ENCODE measurements at regions not wholly inside any gene's neighbourhood (a gene's known extent, or its start where the extent isn't known, plus 50 kb on each side); places are given as distances from the start of the nearest gene placed in this dataset.

DNA sequence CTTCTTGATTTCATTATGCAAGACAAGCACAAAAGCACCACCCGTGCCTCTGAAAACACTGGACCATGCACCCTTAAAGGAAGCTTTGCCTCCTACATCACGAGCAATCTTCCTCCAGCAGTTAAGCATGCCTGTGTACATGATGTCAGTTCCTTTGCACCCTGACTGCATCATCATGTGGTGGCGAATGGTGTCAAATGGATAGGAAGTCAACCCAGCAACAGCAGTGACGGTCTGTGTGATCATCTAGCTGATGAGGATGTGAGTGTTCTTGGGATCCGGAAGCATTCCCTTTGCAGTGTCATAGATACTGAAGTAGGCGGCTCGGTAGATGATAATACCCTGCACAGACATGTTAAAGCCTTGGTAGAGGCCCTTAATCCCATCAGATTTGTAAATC is 240.7 kb upstream of the FAM98A start:
- H2BK120ac ChIP-seq (replicated peaks; ENCODE audit: low read depth, low read length), result no peak overlapping the region
- POLR2A ChIA-PET (ENCODE audit: partially characterized antibody), result no interaction called here
- no peaks in the 10 kb centered on the region for H3K36me3 ChIP-seq (ENCODE audit: control insufficient read depth in 2 of 4, insufficient read depth in 4 of 4, low read length in 3 of 4)
- FAIRE-seq (no peak), DNase-seq (ENCODE audit: low read depth in 1 of 2, low spot score in 2 of 2) (no peak)
- no peak overlapping the region for H3K23ac ChIP-seq (ENCODE audit: insufficient read length)
- H3K4me3 ChIP-seq (ENCODE audit: extremely low read depth in 1 of 4, insufficient read depth in 2 of 4, low read depth in 3 of 4, low read length in 4 of 4), result no peak overlapping the region
- H3K18ac ChIP-seq (ENCODE audit: extremely low read depth, low read length), result no peak overlapping the region
- no peak overlapping the region for H3K56ac ChIP-seq (replicated peaks; ENCODE audit: insufficient read length, low read depth, low read length)
- H3K27me3 ChIP-seq (replicated peaks in 1 of 4; ENCODE audit: control insufficient read depth in 3 of 4, extremely low read depth in 1 of 4, insufficient read depth in 3 of 4, low read length in 3 of 4), result peaks cover 0 to 2% (median 0%) of the 10 kb centered on the region in 4 experiments; a peak in 1 of 7 replicates
- H4K91ac ChIP-seq (replicated peaks; ENCODE audit: insufficient read length, low read length), result no peak overlapping the region
- H3K4me1 ChIP-seq (replicated peaks in 1 of 4; ENCODE audit: control insufficient read depth in 3 of 4, insufficient read depth in 4 of 4, low read length in 3 of 4), result no peaks in the 10 kb centered on the region
- CTCF ChIA-PET (ENCODE audit: partially characterized antibody), result no interaction called here
- H3K4ac ChIP-seq (replicated peaks; ENCODE audit: insufficient read length, low read depth, low read length), result no peak overlapping the region
- TF ChIP-seq, protein P1, sequence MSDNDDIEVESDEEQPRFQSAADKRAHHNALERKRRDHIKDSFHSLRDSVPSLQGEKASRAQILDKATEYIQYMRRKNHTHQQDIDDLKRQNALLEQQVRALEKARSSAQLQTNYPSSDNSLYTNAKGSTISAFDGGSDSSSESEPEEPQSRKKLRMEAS (IDR thresholded peaks at IDR 0.05), result no peak
- TF ChIP-seq SP4 (IDR thresholded peaks at IDR 0.05; ENCODE audit: low read length) (no peak), HDAC6 (IDR thresholded peaks at IDR 0.05; ENCODE audit: low read depth, low read length) (no peak), CHD2 (IDR thresholded peaks at IDR 0.05; ENCODE audit: low read length) (no peak), BRCA1 (IDR thresholded peaks at IDR 0.05; ENCODE audit: low read depth, low read length) (no peak), JUND (IDR thresholded peaks at IDR 0.05; ENCODE audit: low read length) (no peak), SIN3A (conservative IDR thresholded peaks at IDR 0.05 in 1 of 2, IDR thresholded peaks at IDR 0.05 in 1 of 2; ENCODE audit: low read depth in 1 of 2, low read length in 2 of 2) (no peak), KDM4A (IDR thresholded peaks at IDR 0.05; ENCODE audit: low read depth, low read length, severe bottlenecking) (no peak), RBBP5 (IDR thresholded peaks at IDR 0.05; ENCODE audit: borderline replicate concordance, low read depth, low read length) (no peak)
- TF ChIP-seq, protein P2, sequence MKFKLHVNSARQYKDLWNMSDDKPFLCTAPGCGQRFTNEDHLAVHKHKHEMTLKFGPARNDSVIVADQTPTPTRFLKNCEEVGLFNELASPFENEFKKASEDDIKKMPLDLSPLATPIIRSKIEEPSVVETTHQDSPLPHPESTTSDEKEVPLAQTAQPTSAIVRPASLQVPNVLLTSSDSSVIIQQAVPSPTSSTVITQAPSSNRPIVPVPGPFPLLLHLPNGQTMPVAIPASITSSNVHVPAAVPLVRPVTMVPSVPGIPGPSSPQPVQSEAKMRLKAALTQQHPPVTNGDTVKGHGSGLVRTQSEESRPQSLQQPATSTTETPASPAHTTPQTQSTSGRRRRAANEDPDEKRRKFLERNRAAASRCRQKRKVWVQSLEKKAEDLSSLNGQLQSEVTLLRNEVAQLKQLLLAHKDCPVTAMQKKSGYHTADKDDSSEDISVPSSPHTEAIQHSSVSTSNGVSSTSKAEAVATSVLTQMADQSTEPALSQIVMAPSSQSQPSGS (IDR thresholded peaks at IDR 0.05; ENCODE audit: low read length), result no peak
- no peaks in the 10 kb centered on the region for H3K23me2 ChIP-seq (ENCODE audit: low read depth, low read length)
- H3K4me2 ChIP-seq (ENCODE audit: insufficient read depth in 1 of 2, low read depth in 2 of 2, low read length in 2 of 2), result no peak overlapping the region
- 85% methylated on average over 7 of the region's 7 CpGs; no CpG with 5 or more reads in 1 of the 2 experiments for WGBS, 2 experiments (ENCODE audit: extremely low coverage in 1 of 2, insufficient coverage in 1 of 2, insufficient read length in 1 of 2, insufficient replicate concordance in 2 of 2, low coverage in 1 of 2, low lambda C conversion rate in 2 of 2, missing lambda C conversion rate in 1 of 2)
- no peaks in the 10 kb centered on the region for H4K20me1 ChIP-seq (replicated peaks in 1 of 2; ENCODE audit: control insufficient read depth in 1 of 2, insufficient read depth in 2 of 2, low read length in 2 of 2)
- H2AK5ac ChIP-seq (ENCODE audit: low read depth, low read length), result no peak overlapping the region
- no peaks in the 10 kb centered on the region for H3K79me1 ChIP-seq (ENCODE audit: low read depth, low read length)
- no peak overlapping the region for H2BK15ac ChIP-seq (ENCODE audit: low read length)
- H2BK20ac ChIP-seq (ENCODE audit: low read length), result no peak overlapping the region
- H3K14ac ChIP-seq (ENCODE audit: insufficient read length), result no peak overlapping the region
- no peaks in the 10 kb centered on the region for H3K79me2 ChIP-seq (ENCODE audit: control insufficient read depth in 1 of 2, insufficient read depth in 2 of 2, low read length in 2 of 2)
- H3K9ac ChIP-seq (replicated peaks in 1 of 4; ENCODE audit: extremely low read depth in 1 of 4, low read depth in 3 of 4, low read length in 3 of 4), result no peak overlapping the region
- H2BK12ac ChIP-seq (ENCODE audit: low read depth, low read length), result no peak overlapping the region
- H4K5ac ChIP-seq (ENCODE audit: insufficient read length, low read depth, low read length), result no peak overlapping the region
- no peak overlapping the region for H4K8ac ChIP-seq (ENCODE audit: extremely low read depth, insufficient read depth, low read length)
- H3K27ac ChIP-seq (ENCODE audit: low read depth, low read length), result no peak overlapping the region
- H3K9me3 ChIP-seq (ENCODE audit: insufficient read depth in 2 of 2, low read depth in 1 of 2, low read length in 1 of 2), result no peaks in the 10 kb centered on the region
- H2BK5ac ChIP-seq (ENCODE audit: low read depth, low read length), result no peak overlapping the region
- H2AFZ ChIP-seq (ENCODE audit: low read length), result no peak overlapping the region

All from H1 (cell line).